Gastrocnemius medialis (tissue), 4 donors: ENCODE measurements at regions not wholly inside any gene's neighbourhood (a gene's known extent, or its start where the extent isn't known, plus 50 kb on each side); places are given as distances from the start of the nearest gene placed in this dataset.

Source experiments
- ATAC-seq, 2 donors: fragments of 150-250 bp; one replicate each; pipeline ENCODE4 v1.9.1; 2016
- DNase-seq, 2 donors: peaks; one replicate each; pipeline ENCODE4 v3.0.0-alpha.2; 2019
- H3K27ac ChIP-seq, 4 donors: fragments of 200-600 bp; sonication (generic); 1 replicate in 1 of 4; 2 replicates in 3 of 4; pipeline ENCODE4 v1.5.1; 2016 to 2018; ENCODE audit warnings: mild to moderate bottlenecking in 2 of 4, moderate library complexity in 1 of 4
- H3K27me3 ChIP-seq, 3 donors: fragments of 200-600 bp; sonication (generic) in 2 of 3; 1 replicate in 1 of 3; 2 replicates in 2 of 3; pipeline versions ENCODE4 v1.5.1 to v1.6.0; 2016 to 2019; ENCODE audit warnings: mild to moderate bottlenecking in 1 of 3, moderate library complexity in 1 of 3
- H3K36me3 ChIP-seq, 2 donors: fragments of 200-600 bp; sonication (generic) in 1 of 2; one replicate each; pipeline ENCODE4 v1.5.1; 2017 to 2018
- H3K4me1 ChIP-seq, 2 donors: fragments of 200-600 bp; sonication (generic) in 1 of 2; one replicate each; pipeline ENCODE4 v1.5.1; 2016 to 2017; ENCODE audit warnings: mild to moderate bottlenecking in 2 of 2
- H3K4me3 ChIP-seq, 4 donors: fragments of 200-600 bp; sonication (generic) in 3 of 4; 1 replicate in 1 of 4; 2 replicates in 3 of 4; pipeline ENCODE4 v1.5.1; 2016 to 2019; ENCODE audit warnings: mild to moderate bottlenecking in 2 of 4
- H3K9me3 ChIP-seq, 3 donors: fragments of 200-600 bp; sonication (generic) in 2 of 3; 1 replicate in 1 of 3; 2 replicates in 2 of 3; pipeline ENCODE4 v1.5.1; 2016 to 2019
- CTCF ChIP-seq, 5 experiments: fragments of 450-650 bp in 3 of 5; fragments of 200-600 bp in 2 of 5; sonication (generic) in 2 of 5; IDR thresholded peaks in 4 of 5; conservative IDR thresholded peaks in 1 of 5; 1 replicate in 4 of 5; 2 replicates in 1 of 5; pipeline ENCODE4 v1.5.1; 2016 to 2019; ENCODE audit warnings: antibody characterized with exemption in 5 of 5, mild to moderate bottlenecking in 3 of 5, moderate library complexity in 3 of 5
- POLR2A ChIP-seq, 2 donors: fragments of 450-650 bp; IDR thresholded peaks; one replicate each; pipeline ENCODE4 v1.6.1; 2017; ENCODE audit warnings: antibody characterized with exemption in 2 of 2, mild to moderate bottlenecking in 2 of 2, moderate library complexity in 2 of 2
- in situ Hi-C, 4 donors: fragments of 200-750 bp; cut with MboI; loops; one replicate each; pipeline versions ENCODE4 v1.15.0 to v1.8.0; 2017; ENCODE audit warnings: low sequenced_read_pairs in 4 of 4
- intact Hi-C: fragments of 100-400 bp; cut with DNase I; formaldehyde crosslinking; loops from one replicate; pipeline ENCODE4 v1.15.1; 2023; ENCODE audit warnings: low total_unique reads

GRCh38 chr1:70843452-70843851 lies 204.2 kb downstream of the PTGER3 start:
- no peak for TF ChIP-seq CTCF (IDR thresholded peaks at IDR 0.05 in 4 of 5, conservative IDR thresholded peaks at IDR 0.05 in 1 of 5)
- no peak for TF ChIP-seq POLR2A (IDR thresholded peaks at IDR 0.05)
- Histone ChIP-seq H3K4me3 (no peak overlapping the region), H3K36me3 (no peaks in the 10 kb centered on the region), H3K27me3 (no peaks in the 10 kb centered on the region), H3K4me1 (no peaks in the 10 kb centered on the region), H3K27ac (no peak overlapping the region), H3K9me3 (no peaks in the 10 kb centered on the region)
- no peak for DNase-seq
- in situ Hi-C loops, result no loop called here
- intact Hi-C loops, result no loop called here
- ATAC-seq, result no peak

- DNase-seq (no peak), ATAC-seq (no peak)
- Histone ChIP-seq H3K36me3 (no peaks in the 10 kb centered on the region), H3K27me3 (no peaks in the 10 kb centered on the region), H3K4me1 (no peaks in the 10 kb centered on the region), H3K4me3 (no peak overlapping the region), H3K9me3 (no peaks in the 10 kb centered on the region), H3K27ac (no peak overlapping the region)
- intact Hi-C loops (no loop called here), in situ Hi-C loops (no loop called here)
- TF ChIP-seq CTCF (IDR thresholded peaks at IDR 0.05 in 4 of 5, conservative IDR thresholded peaks at IDR 0.05 in 1 of 5), result no peak
- TF ChIP-seq POLR2A (IDR thresholded peaks at IDR 0.05), result no peak
Measured at GRCh38 chr1:70847013-70847412, 200.6 kb downstream of the PTGER3 start.

DNA sequence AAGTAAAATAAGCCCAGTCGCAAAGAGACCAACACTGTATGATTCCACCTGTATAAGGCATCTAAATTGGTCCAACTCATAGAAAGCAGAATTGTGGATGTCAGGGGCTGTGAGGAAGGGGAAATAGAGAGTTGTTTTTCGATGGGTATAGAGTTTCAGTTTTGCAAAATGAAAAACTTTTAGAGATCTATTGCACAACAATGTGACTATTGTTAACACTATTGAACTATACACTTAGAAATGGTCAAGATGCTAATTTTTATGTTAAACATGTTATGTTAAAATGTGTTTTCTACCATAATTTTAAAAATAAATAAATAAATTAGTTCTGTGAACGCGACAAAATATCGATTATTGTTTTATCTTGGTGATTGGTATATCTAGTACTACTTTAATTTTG lies 192.4 kb downstream of the PTGER3 start:
- DNase-seq (no peak), ATAC-seq (no peak)
- Histone ChIP-seq H3K4me3 (no peak overlapping the region), H3K27ac (no peak overlapping the region), H3K4me1 (no peaks in the 10 kb centered on the region), H3K9me3 (no peaks in the 10 kb centered on the region), H3K27me3 (no peaks in the 10 kb centered on the region), H3K36me3 (no peaks in the 10 kb centered on the region)
- intact Hi-C loops, result no loop called here
- TF ChIP-seq CTCF (IDR thresholded peaks at IDR 0.05 in 4 of 5, conservative IDR thresholded peaks at IDR 0.05 in 1 of 5) (no peak), POLR2A (IDR thresholded peaks at IDR 0.05) (no peak)
- in situ Hi-C loops, result no loop called here

GRCh38 chr1:70856201-70856600 lies 191.4 kb downstream of the PTGER3 start:
- TF ChIP-seq POLR2A (IDR thresholded peaks at IDR 0.05) (no peak), CTCF (IDR thresholded peaks at IDR 0.05 in 4 of 5, conservative IDR thresholded peaks at IDR 0.05 in 1 of 5) (no peak)
- Histone ChIP-seq H3K4me3 (no peak overlapping the region), H3K9me3 (no peaks in the 10 kb centered on the region), H3K36me3 (no peaks in the 10 kb centered on the region), H3K27me3 (no peaks in the 10 kb centered on the region), H3K4me1 (no peaks in the 10 kb centered on the region), H3K27ac (no peak overlapping the region)
- intact Hi-C loops (no loop called here), in situ Hi-C loops (no loop called here)
- no peak for ATAC-seq
- DNase-seq, result no peak

GRCh38 chr1:70863239-70863638 lies 184.4 kb downstream of the PTGER3 start:
- H3K4me1 ChIP-seq, result no peaks in the 10 kb centered on the region
- no peak for TF ChIP-seq CTCF (IDR thresholded peaks at IDR 0.05 in 4 of 5, conservative IDR thresholded peaks at IDR 0.05 in 1 of 5)
- no peak for TF ChIP-seq POLR2A (IDR thresholded peaks at IDR 0.05)
- in situ Hi-C loops, result no loop called here
- no peaks in the 10 kb centered on the region for H3K36me3 ChIP-seq
- H3K27ac ChIP-seq, result no peak overlapping the region
- ATAC-seq, result no peak
- DNase-seq, result no peak
- no peaks in the 10 kb centered on the region for H3K9me3 ChIP-seq
- intact Hi-C loops, result no loop called here
- H3K4me3 ChIP-seq, result no peak overlapping the region
- no peaks in the 10 kb centered on the region for H3K27me3 ChIP-seq
